Stomach (tissue), 4 donors: ENCODE measurements at regions not wholly inside any gene's neighbourhood (a gene's known extent, or its start where the extent isn't known, plus 50 kb on each side); places are given as distances from the start of the nearest gene placed in this dataset.

Experiments
- POLR2A ChIP-seq, 4 donors: fragments of 450-650 bp; IDR thresholded peaks; one replicate each; pipeline ENCODE4 v1.6.1; 2016; ENCODE audit warnings: antibody characterized with exemption in 4 of 4, control low read depth in 2 of 4, mild to moderate bottlenecking in 1 of 4, moderate library complexity in 1 of 4
- POLR2AphosphoS5 ChIP-seq, 3 donors: sonication (generic); formaldehyde crosslinking; IDR thresholded peaks; one replicate each; pipeline ENCODE4 v1.6.1; 2016; ENCODE audit warnings: antibody characterized with exemption in 3 of 3
- TF ChIP-seq, protein P1 (sequence below), 7 experiments: fragments of 450-650 bp in 4 of 7; fragments of 200-600 bp in 3 of 7; sonication (generic) in 3 of 7; IDR thresholded peaks; one replicate each; pipeline ENCODE4 v1.5.1; 2016 to 2019; ENCODE audit warnings: antibody characterized with exemption in 7 of 7, control low read depth in 2 of 7, mild to moderate bottlenecking in 1 of 7

GRCh38 chr13:90122531-90122930, 1225.0 kb upstream of the MIR17HG start:
- TF ChIP-seq, protein P1, sequence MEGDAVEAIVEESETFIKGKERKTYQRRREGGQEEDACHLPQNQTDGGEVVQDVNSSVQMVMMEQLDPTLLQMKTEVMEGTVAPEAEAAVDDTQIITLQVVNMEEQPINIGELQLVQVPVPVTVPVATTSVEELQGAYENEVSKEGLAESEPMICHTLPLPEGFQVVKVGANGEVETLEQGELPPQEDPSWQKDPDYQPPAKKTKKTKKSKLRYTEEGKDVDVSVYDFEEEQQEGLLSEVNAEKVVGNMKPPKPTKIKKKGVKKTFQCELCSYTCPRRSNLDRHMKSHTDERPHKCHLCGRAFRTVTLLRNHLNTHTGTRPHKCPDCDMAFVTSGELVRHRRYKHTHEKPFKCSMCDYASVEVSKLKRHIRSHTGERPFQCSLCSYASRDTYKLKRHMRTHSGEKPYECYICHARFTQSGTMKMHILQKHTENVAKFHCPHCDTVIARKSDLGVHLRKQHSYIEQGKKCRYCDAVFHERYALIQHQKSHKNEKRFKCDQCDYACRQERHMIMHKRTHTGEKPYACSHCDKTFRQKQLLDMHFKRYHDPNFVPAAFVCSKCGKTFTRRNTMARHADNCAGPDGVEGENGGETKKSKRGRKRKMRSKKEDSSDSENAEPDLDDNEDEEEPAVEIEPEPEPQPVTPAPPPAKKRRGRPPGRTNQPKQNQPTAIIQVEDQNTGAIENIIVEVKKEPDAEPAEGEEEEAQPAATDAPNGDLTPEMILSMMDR (IDR thresholded peaks at IDR 0.05) = no peak
- TF ChIP-seq POLR2A (IDR thresholded peaks at IDR 0.05) = no peak
- TF ChIP-seq POLR2AphosphoS5 (IDR thresholded peaks at IDR 0.05) = no peak
